Mucosa of descending colon (tissue), 3 donors: ENCODE measurements at regions not wholly inside any gene's neighbourhood (a gene's known extent, or its start where the extent isn't known, plus 50 kb on each side); places are given as distances from the start of the nearest gene placed in this dataset.
"Not testable (repeated sequence)": the region's sequence is repeated elsewhere in the genome, so short reads cannot be mapped to it uniquely, and the experiment has no call there.

Source experiments
- ATAC-seq: fragments of 200-7000 bp; cut with Tn5 transposase; one replicate; pipeline ENCODE4 v1.9.1; 2020; ENCODE audit warnings: mild to moderate bottlenecking, moderate library complexity
- DNase-seq, 3 donors: peaks; one replicate each; pipeline ENCODE4 v3.0.0-alpha.2; 2020
- H3K36me3 ChIP-seq: fragments of 200-600 bp; one replicate; pipeline ENCODE4 v1.8.0; 2021; ENCODE audit warnings: low read depth, mild to moderate bottlenecking
- H3K4me1 ChIP-seq: fragments of 200-600 bp; one replicate; pipeline ENCODE4 v1.8.0; 2021; ENCODE audit warnings: low read depth, mild to moderate bottlenecking
- H3K4me3 ChIP-seq: fragments of 200-600 bp; one replicate; pipeline ENCODE4 v1.8.0; 2021; ENCODE audit warnings: mild to moderate bottlenecking
- H3K9me3 ChIP-seq: fragments of 200-600 bp; one replicate; pipeline ENCODE4 v1.8.0; 2021; ENCODE audit warnings: mild to moderate bottlenecking
- intact Hi-C, 2 donors: fragments of 100-400 bp; cut with DNase I in 1 of 2; cut with micrococcal nuclease in 1 of 2; formaldehyde crosslinking; loops; one replicate each; pipeline versions ENCODE4 v1.11.0 to v1.11.1; 2022; cut with DNase I, micrococcal nuclease
- TF ChIP-seq, protein P1 (sequence below): fragments of 200-600 bp; IDR thresholded peaks from one replicate; pipeline ENCODE4 v1.8.0; 2022; ENCODE audit warnings: antibody characterized with exemption, mild to moderate bottlenecking
- donor health status: DM: no; HTN: no; CAD: no; lungs with moderate emphysema.
- donor health status: DM: no; HTN: no; CAD: no.
- donor health status: DM: no; HTN: yes; CAD: no.

DNA sequence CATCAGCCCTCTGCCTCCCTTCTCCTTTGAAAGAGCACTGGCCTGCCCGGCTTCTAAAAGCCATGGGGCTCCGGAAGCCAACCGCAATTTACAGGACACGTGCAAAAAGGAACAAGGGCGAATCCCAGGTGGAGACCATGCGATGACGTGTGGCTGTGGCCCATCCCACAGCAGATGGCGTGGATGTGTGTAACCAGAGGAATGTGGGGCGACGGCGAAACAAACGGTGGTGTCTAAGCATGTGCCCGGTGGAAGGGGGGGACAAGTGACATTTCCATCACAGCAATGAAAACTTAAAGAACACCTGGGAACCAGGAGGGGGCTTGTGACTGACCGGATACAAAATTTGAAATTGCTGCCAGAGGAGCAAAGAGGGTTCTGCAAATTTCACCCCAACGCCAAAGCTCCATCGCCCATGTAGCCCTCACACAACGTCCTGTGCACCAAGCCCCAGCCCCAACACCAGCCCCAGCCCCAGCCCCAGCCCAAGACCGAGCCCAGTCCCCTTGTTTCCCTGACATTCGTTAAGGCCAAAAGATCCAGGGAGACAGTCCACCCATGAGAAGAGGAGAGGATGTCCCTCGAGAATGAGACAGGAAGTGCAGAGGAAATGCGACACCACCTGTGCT lies 159.7 kb upstream of the ZNF337 start:
- DNase-seq, result no peak
- ATAC-seq, result no peak

DNA sequence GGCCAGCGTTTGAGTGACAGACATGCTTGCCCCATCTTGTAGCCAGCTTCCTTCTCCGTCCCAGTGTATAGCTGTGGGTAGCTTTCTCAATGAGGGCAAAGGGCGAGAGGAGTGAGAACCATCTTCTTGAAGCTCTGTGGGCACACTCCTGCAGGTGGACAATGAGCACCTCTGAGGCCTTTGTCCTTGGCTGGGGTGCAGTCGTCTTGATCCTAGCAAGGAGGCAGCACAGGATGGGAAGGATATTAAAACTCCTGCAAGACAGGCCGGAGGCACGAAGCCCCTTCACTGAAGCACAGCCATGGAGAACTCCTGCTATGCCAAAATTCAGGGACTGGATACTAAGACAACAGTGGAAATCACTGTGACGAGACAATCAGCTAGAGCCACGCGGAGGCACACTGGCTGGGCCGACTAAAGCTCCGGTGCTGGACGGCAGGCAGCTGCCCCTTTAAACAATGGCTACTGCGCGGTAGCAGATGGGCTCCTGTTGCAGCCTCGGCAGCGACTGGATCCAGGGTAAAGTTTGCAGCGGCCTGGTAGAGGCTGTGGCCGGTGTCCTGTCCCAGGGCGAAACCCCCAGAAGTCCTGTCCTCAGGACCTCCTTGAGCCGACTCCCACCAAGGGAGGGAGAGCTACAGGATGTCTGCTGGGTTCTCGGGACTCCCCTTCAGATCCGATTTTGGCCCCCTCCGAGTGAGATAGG lies 159.0 kb upstream of the ZNF337 start:
- intact Hi-C loops, H3K9me3 ChIP-seq, ATAC-seq, H3K4me3 ChIP-seq, H3K36me3 ChIP-seq, DNase-seq: not testable (repeated sequence)
- H3K4me1 ChIP-seq, result peaks cover 12% of the 10 kb centered on the region

More for the DNA sequence above, 159.7 kb upstream of the ZNF337 start:
- Histone ChIP-seq H3K36me3 (no peaks in the 10 kb centered on the region), H3K4me1 (peaks cover 12% of the 10 kb centered on the region), H3K4me3 (no peak overlapping the region), H3K9me3 (no peaks in the 10 kb centered on the region)
- TF ChIP-seq, protein P1, sequence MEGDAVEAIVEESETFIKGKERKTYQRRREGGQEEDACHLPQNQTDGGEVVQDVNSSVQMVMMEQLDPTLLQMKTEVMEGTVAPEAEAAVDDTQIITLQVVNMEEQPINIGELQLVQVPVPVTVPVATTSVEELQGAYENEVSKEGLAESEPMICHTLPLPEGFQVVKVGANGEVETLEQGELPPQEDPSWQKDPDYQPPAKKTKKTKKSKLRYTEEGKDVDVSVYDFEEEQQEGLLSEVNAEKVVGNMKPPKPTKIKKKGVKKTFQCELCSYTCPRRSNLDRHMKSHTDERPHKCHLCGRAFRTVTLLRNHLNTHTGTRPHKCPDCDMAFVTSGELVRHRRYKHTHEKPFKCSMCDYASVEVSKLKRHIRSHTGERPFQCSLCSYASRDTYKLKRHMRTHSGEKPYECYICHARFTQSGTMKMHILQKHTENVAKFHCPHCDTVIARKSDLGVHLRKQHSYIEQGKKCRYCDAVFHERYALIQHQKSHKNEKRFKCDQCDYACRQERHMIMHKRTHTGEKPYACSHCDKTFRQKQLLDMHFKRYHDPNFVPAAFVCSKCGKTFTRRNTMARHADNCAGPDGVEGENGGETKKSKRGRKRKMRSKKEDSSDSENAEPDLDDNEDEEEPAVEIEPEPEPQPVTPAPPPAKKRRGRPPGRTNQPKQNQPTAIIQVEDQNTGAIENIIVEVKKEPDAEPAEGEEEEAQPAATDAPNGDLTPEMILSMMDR, result no peak
- intact Hi-C loops, result no loop called here

DNA sequence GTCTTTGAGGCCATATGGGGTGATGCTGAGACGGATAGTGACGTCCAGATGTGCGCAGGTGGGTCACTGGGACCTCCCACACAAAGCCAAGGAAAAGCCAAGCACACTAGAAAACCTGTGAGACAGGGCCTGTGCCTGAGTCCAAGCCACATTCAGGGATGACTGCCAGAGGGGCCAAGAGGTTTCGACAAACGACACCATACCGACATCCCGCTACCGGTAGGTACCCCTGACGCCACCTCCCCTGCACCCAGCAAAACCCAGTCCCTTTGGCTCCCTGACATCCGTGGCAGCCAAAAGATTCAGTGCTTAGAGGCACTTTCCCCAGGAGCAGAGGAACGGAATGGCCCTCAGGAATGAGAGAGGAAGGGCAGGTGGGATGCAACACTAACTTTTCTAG lies 158.0 kb upstream of the ZNF337 start:
- intact Hi-C loops, H3K9me3 ChIP-seq, ATAC-seq, DNase-seq, H3K36me3 ChIP-seq, H3K4me3 ChIP-seq: not testable (repeated sequence)
- peaks cover 10% of the 10 kb centered on the region for H3K4me1 ChIP-seq

DNA sequence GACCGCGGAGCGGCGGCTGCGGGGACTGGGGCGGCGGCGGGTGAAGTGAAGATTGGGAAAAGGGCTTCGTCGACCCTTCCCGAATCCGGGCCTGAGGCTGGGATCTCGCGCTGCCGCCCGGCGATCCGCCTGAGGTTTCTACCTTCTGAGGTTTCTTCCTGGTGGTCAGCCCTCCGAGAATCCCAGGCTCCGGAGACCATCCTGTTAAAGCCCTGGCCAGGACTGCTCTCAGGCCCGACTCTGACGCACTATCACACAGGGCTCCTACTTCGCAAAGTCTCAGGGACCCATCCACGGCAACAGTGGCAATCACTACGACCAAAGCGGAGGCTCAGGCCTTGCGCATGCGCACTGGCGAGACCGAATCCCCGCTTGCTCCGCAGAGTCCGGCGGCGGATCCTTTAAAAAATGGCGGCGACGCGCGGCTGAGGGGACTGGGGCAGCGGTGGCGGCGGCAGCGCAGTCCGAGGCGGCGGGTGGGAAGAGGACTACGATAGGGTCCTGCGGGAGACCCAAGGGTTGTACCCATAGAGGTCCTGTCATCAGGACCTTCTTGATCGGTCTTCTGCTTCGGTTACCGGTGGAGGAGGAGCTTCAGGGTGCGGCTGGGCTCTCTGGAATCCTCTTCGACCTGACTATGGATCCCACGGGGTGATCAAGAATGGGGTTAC lies 157.2 kb upstream of the ZNF337 start:
- H3K4me1 ChIP-seq, H3K36me3 ChIP-seq, H3K9me3 ChIP-seq, intact Hi-C loops: not testable (repeated sequence)
- peak; percentile 88 for ATAC-seq
- DNase-seq, result peak; percentile 83 to 89 (median 88)
- peak overlapping the region; percentile 22 for H3K4me3 ChIP-seq

DNA sequence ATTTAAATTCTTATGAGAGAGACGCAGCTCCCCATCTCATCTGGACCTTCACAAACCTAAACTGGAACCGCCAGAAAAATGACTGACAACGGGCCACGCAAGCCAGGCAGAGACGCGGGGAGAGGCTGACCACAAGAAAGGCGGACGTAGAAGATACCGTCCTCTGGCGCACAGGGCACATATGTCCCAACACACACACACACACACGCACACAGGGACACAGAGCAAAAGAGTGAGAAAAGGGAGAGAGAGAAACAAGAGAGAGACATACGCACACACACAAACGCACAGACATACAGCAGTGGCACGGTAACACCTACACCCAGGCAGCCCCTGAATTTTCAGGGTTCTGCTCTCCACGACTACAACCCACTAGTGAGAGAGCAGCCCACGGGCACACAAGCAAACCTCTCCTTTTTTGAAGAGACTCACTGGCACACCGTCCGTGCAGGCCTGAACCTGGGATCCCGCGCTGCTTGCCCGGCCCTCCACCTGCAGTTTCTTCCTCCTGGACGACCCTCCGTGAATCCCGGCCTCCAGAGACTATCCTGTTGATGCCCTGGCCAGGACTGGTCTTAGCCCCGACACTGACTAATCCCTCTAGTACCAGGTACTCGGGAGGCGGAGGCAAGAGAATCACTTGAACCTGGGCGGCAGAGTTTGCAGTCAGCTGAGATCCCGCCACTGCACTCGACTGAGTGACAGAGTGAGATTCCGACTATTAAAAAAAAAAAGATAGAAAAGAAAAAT lies 156.5 kb upstream of the ZNF337 start:
- peak overlapping the region; percentile 22 for H3K4me3 ChIP-seq
- DNase-seq, H3K9me3 ChIP-seq, H3K36me3 ChIP-seq, intact Hi-C loops, H3K4me1 ChIP-seq: not testable (repeated sequence)
- peak; percentile 23 for ATAC-seq

DNA sequence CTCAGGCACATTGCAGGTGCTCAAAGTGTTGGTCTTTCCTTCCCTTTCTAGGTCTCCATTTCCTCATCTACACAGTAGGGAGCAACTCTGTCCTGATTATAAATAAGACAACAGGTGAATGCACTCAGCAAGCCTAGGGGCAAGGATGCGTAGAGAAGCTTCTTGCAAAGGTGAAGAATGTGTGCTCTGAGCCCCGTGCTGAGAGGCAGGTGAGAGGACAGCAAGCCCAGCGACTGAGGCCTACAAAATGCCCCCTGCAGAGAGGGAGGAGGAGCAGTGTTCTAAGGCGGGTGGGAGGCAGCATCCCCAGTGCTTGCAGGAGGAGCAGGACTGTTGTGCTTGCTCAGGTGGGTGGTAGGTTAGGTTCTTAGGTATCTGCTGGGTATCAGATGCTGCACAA lies 153.5 kb upstream of the ZNF337 start:
- DNase-seq, ATAC-seq, intact Hi-C loops, H3K36me3 ChIP-seq, H3K4me3 ChIP-seq, H3K9me3 ChIP-seq, H3K4me1 ChIP-seq: not testable (repeated sequence)

DNA sequence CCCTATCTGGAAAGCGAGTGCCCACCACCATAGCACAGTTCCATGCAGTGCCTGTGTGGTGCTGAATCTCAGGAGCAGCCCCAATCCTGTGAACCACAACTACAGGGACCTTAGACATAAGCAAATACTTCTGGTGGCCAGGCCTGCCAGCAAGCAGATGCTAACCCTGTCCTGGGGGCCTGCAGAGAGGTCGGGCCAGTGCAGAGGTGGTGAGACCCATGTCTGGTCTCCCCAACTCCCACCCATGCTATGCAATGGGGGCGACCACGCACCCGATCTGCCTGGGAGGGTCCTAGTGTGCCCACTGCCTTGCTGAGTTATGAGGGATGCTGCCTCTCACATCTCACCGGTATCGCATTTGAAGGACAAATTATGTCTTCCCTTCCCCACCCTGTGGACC lies 151.6 kb upstream of the ZNF337 start:
- no peaks in the 10 kb centered on the region for H3K4me1 ChIP-seq
- no peaks in the 10 kb centered on the region for H3K36me3 ChIP-seq
- H3K4me3 ChIP-seq, result no peak overlapping the region
- DNase-seq (peak in 1 of 3 donors; percentile 14), ATAC-seq (no peak)
- H3K9me3 ChIP-seq, result no peaks in the 10 kb centered on the region
- intact Hi-C loops, result no loop called here
- TF ChIP-seq, protein P1, result no peak

DNA sequence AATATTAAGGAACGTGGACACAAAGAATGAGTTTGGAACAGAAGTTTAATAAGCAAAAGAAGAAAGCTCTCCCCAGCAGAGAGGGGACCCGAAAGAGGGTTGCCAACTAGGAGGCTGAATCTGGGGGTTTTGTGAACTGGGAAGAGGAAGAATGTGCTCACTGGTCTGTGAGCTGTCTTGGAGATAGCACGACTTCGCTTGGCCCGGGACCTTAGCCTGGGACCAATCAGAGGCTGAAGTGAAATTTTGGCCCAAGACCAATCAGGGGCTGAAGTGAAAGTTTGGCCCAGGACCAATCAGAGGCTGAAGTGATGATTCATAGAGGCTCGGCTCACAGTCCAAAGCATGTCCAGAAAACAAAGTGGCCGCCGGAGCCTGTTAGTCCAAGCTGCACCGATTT lies 148.0 kb upstream of the ZNF337 start:
- H3K4me3 ChIP-seq, ATAC-seq, DNase-seq, H3K4me1 ChIP-seq, H3K9me3 ChIP-seq, intact Hi-C loops, H3K36me3 ChIP-seq: not testable (repeated sequence)

DNA sequence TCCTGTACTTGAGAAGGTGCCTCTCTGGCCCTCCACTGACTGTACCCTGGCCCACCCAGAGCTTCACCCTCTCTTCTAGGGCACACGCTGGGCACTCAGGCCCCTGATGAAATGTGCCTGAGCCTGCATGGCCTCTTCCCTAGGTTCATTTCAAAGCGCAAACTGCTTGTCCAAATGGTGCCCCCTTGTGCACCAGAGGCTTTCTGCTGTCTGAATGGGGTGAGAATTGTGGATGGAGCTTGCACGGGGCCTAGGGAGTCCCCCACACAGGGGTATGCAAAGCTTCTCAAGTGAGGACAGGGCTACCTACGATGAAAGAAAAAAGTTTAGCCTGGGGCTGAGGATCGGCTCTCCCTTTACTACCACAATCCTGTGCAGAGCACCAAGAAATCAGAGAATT lies 116.9 kb upstream of the ZNF337 start:
- H3K4me3 ChIP-seq, DNase-seq, ATAC-seq, H3K4me1 ChIP-seq, H3K9me3 ChIP-seq, H3K36me3 ChIP-seq, intact Hi-C loops: not testable (repeated sequence)

DNA sequence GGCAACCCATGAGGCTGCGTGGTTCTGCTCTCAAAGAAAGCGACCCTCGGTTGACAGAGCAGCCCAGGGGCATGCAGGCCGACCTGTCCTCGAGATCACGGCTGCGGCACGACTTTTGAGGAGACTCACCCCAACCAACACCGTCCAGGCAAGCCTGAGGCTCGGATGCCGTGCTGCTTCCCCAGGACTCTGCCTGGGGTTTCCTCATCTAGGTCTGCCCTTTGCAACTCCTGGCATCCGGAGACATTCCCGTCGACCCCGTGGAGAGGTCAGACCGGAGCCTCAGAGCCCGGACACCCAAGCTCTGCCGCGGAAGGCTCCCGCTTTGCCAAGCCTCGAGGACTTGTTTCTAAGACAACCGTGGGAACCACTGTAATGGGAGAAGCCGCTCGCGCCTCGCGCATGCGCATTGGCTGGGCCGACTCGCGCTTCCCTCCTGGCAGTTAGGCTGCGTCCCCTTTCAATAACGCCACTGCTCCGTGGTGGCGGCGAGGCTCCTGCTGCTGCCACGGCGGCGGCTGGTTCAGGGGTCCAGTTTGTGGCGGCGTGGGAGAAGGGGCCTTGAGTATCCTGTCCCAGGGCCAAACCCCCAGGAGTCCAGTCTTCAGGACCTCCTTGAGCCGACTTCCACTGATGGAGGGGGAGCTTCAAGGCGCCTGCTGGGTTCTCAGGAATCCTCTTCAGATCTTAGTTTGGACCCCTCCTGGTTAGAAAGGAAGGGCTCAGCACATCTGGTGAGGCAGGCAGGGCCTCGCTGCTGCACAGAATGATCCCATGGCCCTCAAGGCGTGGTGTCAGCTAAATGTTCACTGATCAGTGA lies 101.7 kb upstream of the ZNF337 start:
- H3K4me1 ChIP-seq, H3K4me3 ChIP-seq, DNase-seq, intact Hi-C loops, H3K36me3 ChIP-seq, H3K9me3 ChIP-seq: not testable (repeated sequence)
- ATAC-seq, result peak; percentile 20

DNA sequence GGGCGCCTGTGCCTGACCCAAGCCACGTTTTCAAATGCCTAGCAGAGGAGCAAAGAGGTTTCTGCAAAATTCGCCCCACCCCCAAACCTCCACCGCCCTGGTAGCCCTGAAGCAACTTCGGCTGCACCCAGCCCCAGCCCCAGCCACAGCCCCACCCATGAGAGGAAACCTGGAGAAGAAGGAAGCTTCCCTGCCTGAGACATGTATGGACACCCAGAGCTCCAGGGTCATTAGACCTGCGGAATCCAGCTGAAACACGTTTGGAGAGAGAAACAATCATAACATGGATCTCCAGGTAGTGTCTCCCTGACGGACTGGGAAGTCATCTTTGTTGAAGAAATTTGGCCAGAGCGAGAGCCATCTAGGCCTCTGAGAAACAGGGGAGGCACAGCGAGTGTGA lies 100.4 kb upstream of the ZNF337 start:
- intact Hi-C loops, DNase-seq, ATAC-seq, H3K36me3 ChIP-seq, H3K4me1 ChIP-seq, H3K9me3 ChIP-seq, H3K4me3 ChIP-seq: not testable (repeated sequence)
